Gastrocnemius medialis (tissue), 4 donors: ENCODE measurements at regions not wholly inside any gene's neighbourhood (a gene's known extent, or its start where the extent isn't known, plus 50 kb on each side); places are given as distances from the start of the nearest gene placed in this dataset.

Source experiments
- ATAC-seq, 2 donors: fragments of 150-250 bp; one replicate each; pipeline ENCODE4 v1.9.1; 2016
- DNase-seq, 2 donors: peaks; one replicate each; pipeline ENCODE4 v3.0.0-alpha.2; 2019
- H3K27ac ChIP-seq, 4 donors: fragments of 200-600 bp; sonication (generic); 1 replicate in 1 of 4; 2 replicates in 3 of 4; pipeline ENCODE4 v1.5.1; 2016 to 2018; ENCODE audit warnings: mild to moderate bottlenecking in 2 of 4, moderate library complexity in 1 of 4
- H3K27me3 ChIP-seq, 3 donors: fragments of 200-600 bp; sonication (generic) in 2 of 3; 1 replicate in 1 of 3; 2 replicates in 2 of 3; pipeline versions ENCODE4 v1.5.1 to v1.6.0; 2016 to 2019; ENCODE audit warnings: mild to moderate bottlenecking in 1 of 3, moderate library complexity in 1 of 3
- H3K36me3 ChIP-seq, 2 donors: fragments of 200-600 bp; sonication (generic) in 1 of 2; one replicate each; pipeline ENCODE4 v1.5.1; 2017 to 2018
- H3K4me1 ChIP-seq, 2 donors: fragments of 200-600 bp; sonication (generic) in 1 of 2; one replicate each; pipeline ENCODE4 v1.5.1; 2016 to 2017; ENCODE audit warnings: mild to moderate bottlenecking in 2 of 2
- H3K4me3 ChIP-seq, 4 donors: fragments of 200-600 bp; sonication (generic) in 3 of 4; 1 replicate in 1 of 4; 2 replicates in 3 of 4; pipeline ENCODE4 v1.5.1; 2016 to 2019; ENCODE audit warnings: mild to moderate bottlenecking in 2 of 4
- H3K9me3 ChIP-seq, 3 donors: fragments of 200-600 bp; sonication (generic) in 2 of 3; 1 replicate in 1 of 3; 2 replicates in 2 of 3; pipeline ENCODE4 v1.5.1; 2016 to 2019
- POLR2A ChIP-seq, 2 donors: fragments of 450-650 bp; IDR thresholded peaks; one replicate each; pipeline ENCODE4 v1.6.1; 2017; ENCODE audit warnings: antibody characterized with exemption in 2 of 2, mild to moderate bottlenecking in 2 of 2, moderate library complexity in 2 of 2
- in situ Hi-C, 4 donors: fragments of 200-750 bp; cut with MboI; loops; one replicate each; pipeline versions ENCODE4 v1.15.0 to v1.8.0; 2017; ENCODE audit warnings: low sequenced_read_pairs in 4 of 4
- intact Hi-C: fragments of 100-400 bp; cut with DNase I; formaldehyde crosslinking; loops from one replicate; pipeline ENCODE4 v1.15.1; 2023; ENCODE audit warnings: low total_unique reads
- TF ChIP-seq, protein P1 (sequence below), 5 experiments: fragments of 450-650 bp in 3 of 5; fragments of 200-600 bp in 2 of 5; sonication (generic) in 2 of 5; IDR thresholded peaks in 4 of 5; conservative IDR thresholded peaks in 1 of 5; 1 replicate in 4 of 5; 2 replicates in 1 of 5; pipeline ENCODE4 v1.5.1; 2016 to 2019; ENCODE audit warnings: antibody characterized with exemption in 5 of 5, mild to moderate bottlenecking in 3 of 5, moderate library complexity in 3 of 5

- intact Hi-C loops (no loop called here), in situ Hi-C loops (loop anchor here in 1 of 4 donors (5.0 kb wide), 1 partner anchor 39 kb away; no protein-coding TSS in a partner anchor)
- H3K36me3 ChIP-seq, result no peaks in the 10 kb centered on the region
- H3K9me3 ChIP-seq, result no peaks in the 10 kb centered on the region
- no peaks in the 10 kb centered on the region for H3K27me3 ChIP-seq
- DNase-seq (no peak), ATAC-seq (peak in 1 of 2 donors; percentile 16)
- H3K4me3 ChIP-seq, result no peak overlapping the region
- peaks cover 37 to 40% of the 10 kb centered on the region in 2 donors for H3K4me1 ChIP-seq
- peak overlapping the region; percentile 61 to 74 (median 69) for H3K27ac ChIP-seq
- TF ChIP-seq, protein P1, sequence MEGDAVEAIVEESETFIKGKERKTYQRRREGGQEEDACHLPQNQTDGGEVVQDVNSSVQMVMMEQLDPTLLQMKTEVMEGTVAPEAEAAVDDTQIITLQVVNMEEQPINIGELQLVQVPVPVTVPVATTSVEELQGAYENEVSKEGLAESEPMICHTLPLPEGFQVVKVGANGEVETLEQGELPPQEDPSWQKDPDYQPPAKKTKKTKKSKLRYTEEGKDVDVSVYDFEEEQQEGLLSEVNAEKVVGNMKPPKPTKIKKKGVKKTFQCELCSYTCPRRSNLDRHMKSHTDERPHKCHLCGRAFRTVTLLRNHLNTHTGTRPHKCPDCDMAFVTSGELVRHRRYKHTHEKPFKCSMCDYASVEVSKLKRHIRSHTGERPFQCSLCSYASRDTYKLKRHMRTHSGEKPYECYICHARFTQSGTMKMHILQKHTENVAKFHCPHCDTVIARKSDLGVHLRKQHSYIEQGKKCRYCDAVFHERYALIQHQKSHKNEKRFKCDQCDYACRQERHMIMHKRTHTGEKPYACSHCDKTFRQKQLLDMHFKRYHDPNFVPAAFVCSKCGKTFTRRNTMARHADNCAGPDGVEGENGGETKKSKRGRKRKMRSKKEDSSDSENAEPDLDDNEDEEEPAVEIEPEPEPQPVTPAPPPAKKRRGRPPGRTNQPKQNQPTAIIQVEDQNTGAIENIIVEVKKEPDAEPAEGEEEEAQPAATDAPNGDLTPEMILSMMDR (IDR thresholded peaks at IDR 0.05 in 4 of 5, conservative IDR thresholded peaks at IDR 0.05 in 1 of 5), result no peak
- TF ChIP-seq POLR2A (IDR thresholded peaks at IDR 0.05), result no peak
These were observed 177.4 kb downstream of the ARHGAP12 start for GRCh38 chr10:31751051-31751737.

DNA sequence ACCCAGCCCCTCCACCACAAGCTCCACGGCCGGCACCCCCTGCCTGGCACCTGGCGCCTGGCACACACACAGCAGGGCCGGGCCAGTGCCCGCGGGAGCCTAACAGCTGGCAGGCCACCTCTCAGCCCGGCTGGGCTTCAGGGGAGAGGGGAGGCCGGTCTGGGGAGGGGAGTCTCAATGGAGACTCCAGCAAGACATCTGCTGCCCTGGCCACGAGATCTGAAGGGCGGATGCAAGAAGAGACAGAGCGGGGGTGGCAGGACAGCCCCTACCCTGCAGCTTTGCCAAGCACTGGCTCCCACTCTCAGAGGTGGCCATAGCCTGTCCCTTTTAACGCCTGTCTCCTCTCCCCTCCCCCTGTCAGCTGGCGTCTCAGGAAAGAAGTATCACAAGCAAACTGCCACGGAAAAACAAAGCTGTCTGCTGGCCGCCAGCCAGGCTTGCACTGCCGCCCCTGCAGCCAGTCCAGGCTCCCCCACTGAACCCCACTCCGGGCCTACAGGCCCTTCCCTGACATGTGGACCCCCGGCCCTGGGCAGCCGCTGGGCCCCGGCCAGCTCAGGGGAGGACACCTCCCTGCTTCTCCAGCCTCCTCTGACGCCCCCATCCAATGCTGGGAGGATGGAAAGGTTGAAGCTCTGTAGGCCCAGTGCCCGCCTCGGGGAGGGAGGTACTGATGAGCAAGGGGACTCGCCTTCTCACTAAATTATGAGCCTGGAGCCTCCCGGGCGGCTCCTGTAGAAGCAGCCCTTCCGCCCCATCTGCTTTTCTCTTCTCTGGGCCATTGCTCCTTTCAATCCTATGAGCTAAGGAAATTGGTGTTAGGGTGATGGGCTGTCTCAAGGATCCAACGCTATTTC is 178.4 kb downstream of the ARHGAP12 start:
- Histone ChIP-seq H3K9me3 (no peaks in the 10 kb centered on the region), H3K4me1 (peaks cover 29 to 38% of the 10 kb centered on the region in 2 donors), H3K4me3 (peak overlapping the region in 2 of 4 donors; percentile 19 to 20), H3K36me3 (no peaks in the 10 kb centered on the region), H3K27ac (peak overlapping the region; percentile 61 to 74 (median 69)), H3K27me3 (no peaks in the 10 kb centered on the region)
- in situ Hi-C loops (loop anchor here in 1 of 4 donors (5.0 kb wide), 1 partner anchor 38 kb away; no protein-coding TSS in a partner anchor), intact Hi-C loops (no loop called here)
- TF ChIP-seq, protein P1 (IDR thresholded peaks at IDR 0.05 in 4 of 5, conservative IDR thresholded peaks at IDR 0.05 in 1 of 5), result no peak
- TF ChIP-seq POLR2A (IDR thresholded peaks at IDR 0.05), result no peak
- ATAC-seq (peak; percentile 25 to 32), DNase-seq (no peak)

DNA sequence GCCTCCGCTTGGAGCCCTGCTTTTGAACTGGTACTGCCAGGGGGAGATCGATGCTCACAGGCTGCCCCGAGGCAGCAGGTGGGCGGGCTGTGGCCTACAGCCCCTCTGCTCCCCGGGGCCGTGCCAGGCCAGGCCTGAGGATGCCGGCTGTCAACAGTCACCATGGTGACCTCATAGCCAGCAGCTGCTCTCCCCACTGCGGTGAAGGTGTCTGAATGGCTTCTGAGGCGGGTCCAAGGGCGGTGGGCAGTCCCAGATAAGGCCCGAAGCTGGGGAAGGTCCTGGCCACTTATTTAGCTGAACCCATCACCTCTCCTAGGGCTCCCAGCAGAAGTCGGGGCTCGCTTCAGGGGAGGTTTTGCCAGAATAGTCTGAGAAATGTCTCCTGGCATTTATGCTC is 179.3 kb downstream of the ARHGAP12 start:
- Histone ChIP-seq H3K4me3 (no peak overlapping the region), H3K4me1 (peaks cover 24 to 29% of the 10 kb centered on the region in 2 donors), H3K9me3 (no peaks in the 10 kb centered on the region), H3K36me3 (no peaks in the 10 kb centered on the region), H3K27ac (peak overlapping the region; percentile 61 to 74 (median 69)), H3K27me3 (no peaks in the 10 kb centered on the region)
- in situ Hi-C loops (no loop called here), intact Hi-C loops (no loop called here)
- no peak for DNase-seq
- ATAC-seq, result no peak
- no peak for TF ChIP-seq POLR2A (IDR thresholded peaks at IDR 0.05)
- TF ChIP-seq, protein P1 (IDR thresholded peaks at IDR 0.05 in 4 of 5, conservative IDR thresholded peaks at IDR 0.05 in 1 of 5), result no peak

GRCh38 chr10:31745612-31746376 is 182.8 kb downstream of the ARHGAP12 start:
- DNase-seq (no peak), ATAC-seq (peak; percentile 66 to 85)
- H3K27ac ChIP-seq, result peak overlapping the region in 1 of 4 donors; percentile 63
- in situ Hi-C loops (no loop called here), intact Hi-C loops (no loop called here)
- no peak overlapping the region for H3K4me3 ChIP-seq
- no peaks in the 10 kb centered on the region for H3K27me3 ChIP-seq
- H3K4me1 ChIP-seq, result peaks cover 20 to 25% of the 10 kb centered on the region in 2 donors
- no peaks in the 10 kb centered on the region for H3K9me3 ChIP-seq
- H3K36me3 ChIP-seq, result no peaks in the 10 kb centered on the region
- TF ChIP-seq, protein P1 (IDR thresholded peaks at IDR 0.05 in 4 of 5, conservative IDR thresholded peaks at IDR 0.05 in 1 of 5), result no peak
- no peak for TF ChIP-seq POLR2A (IDR thresholded peaks at IDR 0.05)
